ENCODE measurements at regions not wholly inside any gene's neighbourhood (a gene's known extent, or its start where the extent isn't known, plus 50 kb on each side); places are given as distances from the start of the nearest gene placed in this dataset.
A peak's percentile ranks its signal among the peaks of the same experiment; 100 is the strongest.

DNA sequence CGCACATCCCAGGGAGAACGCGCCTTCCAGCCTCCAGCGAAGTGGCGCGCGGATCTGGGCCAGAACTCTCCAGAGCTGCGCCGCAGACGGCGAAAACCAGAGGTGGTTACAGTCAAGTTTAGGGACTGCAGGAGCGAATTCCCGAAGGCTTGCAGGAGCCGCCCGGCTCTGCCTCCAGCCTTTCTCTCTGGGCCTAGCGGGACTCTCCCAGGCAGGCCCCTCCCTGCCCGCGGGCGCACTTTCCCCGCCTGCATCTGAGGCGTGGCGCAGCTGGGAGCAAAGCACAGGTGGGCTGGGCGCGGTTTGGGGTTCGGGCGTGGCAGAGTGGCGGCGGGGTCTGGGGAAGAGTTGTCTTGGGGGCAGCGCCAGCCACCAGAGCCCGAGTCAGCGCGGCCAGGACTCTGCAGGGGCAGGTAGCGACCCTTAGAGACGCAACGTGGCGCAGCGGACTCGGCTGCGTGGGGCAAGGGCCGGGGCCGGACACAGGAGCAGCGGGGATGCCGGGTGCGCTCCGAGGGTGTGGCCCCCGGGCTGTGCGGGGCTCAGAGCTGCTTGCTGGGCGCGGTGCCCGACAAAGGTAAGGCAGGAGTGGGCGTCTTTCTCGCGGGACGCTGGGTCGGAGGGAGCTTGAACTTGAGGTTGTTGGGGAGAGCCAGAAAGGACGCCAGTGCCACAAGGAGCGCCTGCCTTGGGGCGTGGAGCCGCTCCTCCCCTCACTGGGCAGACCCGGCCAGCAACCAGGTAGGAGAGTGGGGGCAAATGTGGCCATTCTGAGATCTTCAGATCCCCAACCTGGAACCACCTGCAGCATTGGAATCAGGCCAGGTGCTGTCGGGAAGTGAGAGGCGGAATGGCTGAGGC is 1126.0 kb downstream of the AACS start:
- Histone ChIP-seq H3K4me1 (ENCODE audit: control insufficient read depth, insufficient read depth, low read length, poor library complexity, severe bottlenecking) (no peaks in the 10 kb centered on the region), H3K36me3 (ENCODE audit: control insufficient read depth, insufficient read depth, low read length) (no peaks in the 10 kb centered on the region), H3K27ac (ENCODE audit: insufficient read depth, low read length, poor library complexity, severe bottlenecking) (no peak overlapping the region), H3K27me3 (ENCODE audit: control insufficient read depth, insufficient read depth, low read length) (no peaks in the 10 kb centered on the region), H3K9me3 (ENCODE audit: control insufficient read depth in 2 of 2, low read length in 2 of 2) (no peaks in the 10 kb centered on the region), H3K4me3 (ENCODE audit: low read depth, low read length) (no peak overlapping the region)
- Mint-ChIP-seq H3K4me1 (no peaks in the 10 kb centered on the region), H3K36me3 (no peaks in the 10 kb centered on the region), H3K4me3 (no peak overlapping the region), H3K27me3 (peaks cover 4% of the 10 kb centered on the region), H3K9me3 (peaks cover 0 to 25% (median 5%) of the 10 kb centered on the region in 7 donors), H3K27ac (no peak overlapping the region)
- no peak for ATAC-seq (ENCODE audit: low read depth in 2 of 2)
- no peak for DNase-seq

GRCh38 chr12:126191949-126192348 is 1126.7 kb downstream of the AACS start:
- Mint-ChIP-seq H3K36me3 (no peaks in the 10 kb centered on the region), H3K27me3 (peaks cover 4% of the 10 kb centered on the region), H3K4me1 (no peaks in the 10 kb centered on the region), H3K27ac (no peak overlapping the region), H3K4me3 (no peak overlapping the region), H3K9me3 (peaks cover 0 to 27% (median 8%) of the 10 kb centered on the region in 7 donors)
- Histone ChIP-seq H3K9me3 (ENCODE audit: control insufficient read depth in 2 of 2, low read length in 2 of 2) (no peaks in the 10 kb centered on the region), H3K27ac (ENCODE audit: insufficient read depth, low read length, poor library complexity, severe bottlenecking) (no peak overlapping the region), H3K36me3 (ENCODE audit: control insufficient read depth, insufficient read depth, low read length) (no peaks in the 10 kb centered on the region), H3K4me1 (ENCODE audit: control insufficient read depth, insufficient read depth, low read length, poor library complexity, severe bottlenecking) (no peaks in the 10 kb centered on the region), H3K27me3 (ENCODE audit: control insufficient read depth, insufficient read depth, low read length) (no peaks in the 10 kb centered on the region), H3K4me3 (ENCODE audit: low read depth, low read length) (no peak overlapping the region)
- no peak for ATAC-seq (ENCODE audit: low read depth in 2 of 2)
- DNase-seq = no peak

DNA sequence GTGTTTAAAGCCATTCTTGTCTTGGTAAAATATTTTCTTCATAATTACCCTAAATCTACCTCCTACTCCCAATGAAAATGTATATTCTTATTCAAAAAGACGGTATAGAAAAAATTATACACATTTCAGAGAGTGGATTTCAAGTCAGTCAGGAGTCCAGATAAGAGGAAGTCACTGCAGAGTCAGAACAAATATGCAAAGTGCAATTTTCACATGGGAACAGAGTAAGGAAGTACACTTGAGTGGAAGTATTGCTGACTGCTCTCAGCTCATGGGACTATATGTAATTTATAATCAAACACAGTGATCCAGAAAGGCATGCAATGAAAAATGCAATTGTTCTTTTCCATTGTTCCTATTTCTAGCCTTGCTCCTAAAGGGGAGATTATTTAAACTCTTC is 1128.0 kb downstream of the AACS start:
- H3K27me3 ChIP-seq (ENCODE audit: control insufficient read depth, insufficient read depth, low read length) = no peaks in the 10 kb centered on the region
- Mint-ChIP-seq H3K9me3 (peaks cover 0 to 27% (median 5%) of the 10 kb centered on the region in 7 donors), H3K27me3 (peaks cover 4% of the 10 kb centered on the region), H3K27ac (no peak overlapping the region), H3K36me3 (no peaks in the 10 kb centered on the region), H3K4me1 (no peaks in the 10 kb centered on the region), H3K4me3 (no peak overlapping the region)
- DNase-seq = no peak
- no peak for ATAC-seq (ENCODE audit: low read depth in 2 of 2)
- no peak overlapping the region for H3K4me3 ChIP-seq (ENCODE audit: low read depth, low read length)
- H3K4me1 ChIP-seq (ENCODE audit: control insufficient read depth, insufficient read depth, low read length, poor library complexity, severe bottlenecking) = no peaks in the 10 kb centered on the region
- H3K27ac ChIP-seq (ENCODE audit: insufficient read depth, low read length, poor library complexity, severe bottlenecking) = no peak overlapping the region
- no peaks in the 10 kb centered on the region for H3K9me3 ChIP-seq (ENCODE audit: control insufficient read depth in 2 of 2, low read length in 2 of 2)
- H3K36me3 ChIP-seq (ENCODE audit: control insufficient read depth, insufficient read depth, low read length) = no peaks in the 10 kb centered on the region

- Mint-ChIP-seq H3K27me3 (no peaks in the 10 kb centered on the region), H3K27ac (no peak overlapping the region), H3K9me3 (peaks cover 0 to 20% (median 2%) of the 10 kb centered on the region in 7 donors), H3K4me1 (no peaks in the 10 kb centered on the region), H3K36me3 (no peaks in the 10 kb centered on the region), H3K4me3 (no peak overlapping the region)
- Histone ChIP-seq H3K36me3 (ENCODE audit: control insufficient read depth, insufficient read depth, low read length) (no peaks in the 10 kb centered on the region), H3K27ac (ENCODE audit: insufficient read depth, low read length, poor library complexity, severe bottlenecking) (no peak overlapping the region), H3K4me3 (ENCODE audit: low read depth, low read length) (no peak overlapping the region), H3K4me1 (ENCODE audit: control insufficient read depth, insufficient read depth, low read length, poor library complexity, severe bottlenecking) (no peaks in the 10 kb centered on the region), H3K9me3 (ENCODE audit: control insufficient read depth in 2 of 2, low read length in 2 of 2) (no peaks in the 10 kb centered on the region), H3K27me3 (ENCODE audit: control insufficient read depth, insufficient read depth, low read length) (no peaks in the 10 kb centered on the region)
- DNase-seq = no peak
- ATAC-seq (ENCODE audit: low read depth in 2 of 2) = no peak
These were observed 1131.0 kb downstream of the AACS start for GRCh38 chr12:126196263-126196662.

- H3K27me3 Mint-ChIP-seq = no peaks in the 10 kb centered on the region
- H3K4me3 Mint-ChIP-seq = no peak overlapping the region
- H3K4me1 ChIP-seq (ENCODE audit: control insufficient read depth, insufficient read depth, low read length, poor library complexity, severe bottlenecking) = no peaks in the 10 kb centered on the region
- DNase-seq (no peak), ATAC-seq (ENCODE audit: low read depth in 2 of 2) (no peak)
- no peaks in the 10 kb centered on the region for H3K36me3 ChIP-seq (ENCODE audit: control insufficient read depth, insufficient read depth, low read length)
- peaks cover 0 to 20% (median 2%) of the 10 kb centered on the region in 7 donors for H3K9me3 Mint-ChIP-seq
- H3K9me3 ChIP-seq (ENCODE audit: control insufficient read depth in 2 of 2, low read length in 2 of 2) = no peaks in the 10 kb centered on the region
- no peaks in the 10 kb centered on the region for H3K36me3 Mint-ChIP-seq
- H3K27ac Mint-ChIP-seq = no peak overlapping the region
- H3K27me3 ChIP-seq (ENCODE audit: control insufficient read depth, insufficient read depth, low read length) = no peaks in the 10 kb centered on the region
- no peak overlapping the region for H3K27ac ChIP-seq (ENCODE audit: insufficient read depth, low read length, poor library complexity, severe bottlenecking)
- H3K4me1 Mint-ChIP-seq = no peaks in the 10 kb centered on the region
- H3K4me3 ChIP-seq (ENCODE audit: low read depth, low read length) = no peak overlapping the region
These were observed 1133.3 kb downstream of the AACS start for GRCh38 chr12:126198516-126198915.

- Mint-ChIP-seq H3K36me3 (no peaks in the 10 kb centered on the region), H3K9me3 (peaks cover 0 to 20% (median 0%) of the 10 kb centered on the region in 7 donors), H3K4me3 (no peak overlapping the region), H3K27ac (no peak overlapping the region), H3K4me1 (no peaks in the 10 kb centered on the region), H3K27me3 (no peaks in the 10 kb centered on the region)
- no peak for ATAC-seq (ENCODE audit: low read depth in 2 of 2)
- Histone ChIP-seq H3K27me3 (ENCODE audit: control insufficient read depth, insufficient read depth, low read length) (no peaks in the 10 kb centered on the region), H3K4me1 (ENCODE audit: control insufficient read depth, insufficient read depth, low read length, poor library complexity, severe bottlenecking) (no peaks in the 10 kb centered on the region), H3K4me3 (ENCODE audit: low read depth, low read length) (no peak overlapping the region), H3K36me3 (ENCODE audit: control insufficient read depth, insufficient read depth, low read length) (no peaks in the 10 kb centered on the region), H3K27ac (ENCODE audit: insufficient read depth, low read length, poor library complexity, severe bottlenecking) (no peak overlapping the region), H3K9me3 (ENCODE audit: control insufficient read depth in 2 of 2, low read length in 2 of 2) (no peaks in the 10 kb centered on the region)
- DNase-seq = no peak
These were observed 1133.9 kb downstream of the AACS start for GRCh38 chr12:126198966-126199692.

DNA sequence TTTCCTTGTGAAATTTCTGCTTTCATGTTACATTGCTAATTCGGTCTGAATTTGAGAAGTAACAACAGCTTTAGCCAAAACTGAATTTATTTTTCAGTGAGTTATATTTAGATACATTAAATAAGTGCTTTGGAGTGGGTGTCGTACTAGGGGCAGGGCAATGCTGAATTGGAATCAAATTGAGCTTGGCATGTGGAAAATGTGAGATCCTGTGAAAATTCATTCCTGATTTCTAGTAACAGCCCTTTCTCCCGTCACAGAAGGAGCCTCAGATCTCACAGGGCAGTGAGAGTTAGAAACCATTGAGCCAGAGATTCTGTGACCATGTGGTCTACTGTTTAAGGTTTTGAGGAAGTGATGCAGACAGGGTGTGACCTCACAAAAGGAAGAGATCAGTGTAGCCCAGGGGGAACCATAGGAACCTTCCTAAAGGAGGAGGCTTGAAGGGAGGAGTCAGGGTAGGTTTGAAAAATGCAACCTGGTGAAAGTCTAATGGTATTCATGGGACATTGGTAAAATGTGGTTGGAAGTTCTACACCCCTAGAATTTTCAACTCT is 1136.8 kb downstream of the AACS start:
- Mint-ChIP-seq H3K4me1 (no peaks in the 10 kb centered on the region), H3K27ac (peak overlapping the region in 1 of 3 donors; percentile 64), H3K9me3 (peaks cover 0 to 7% (median 2%) of the 10 kb centered on the region in 7 donors), H3K36me3 (no peaks in the 10 kb centered on the region), H3K4me3 (no peak overlapping the region), H3K27me3 (no peaks in the 10 kb centered on the region)
- H3K27me3 ChIP-seq (ENCODE audit: control insufficient read depth, insufficient read depth, low read length) = no peaks in the 10 kb centered on the region
- H3K27ac ChIP-seq (ENCODE audit: insufficient read depth, low read length, poor library complexity, severe bottlenecking) = no peak overlapping the region
- no peak for DNase-seq
- ATAC-seq (ENCODE audit: low read depth in 2 of 2) = no peak
- no peaks in the 10 kb centered on the region for H3K4me1 ChIP-seq (ENCODE audit: control insufficient read depth, insufficient read depth, low read length, poor library complexity, severe bottlenecking)
- no peaks in the 10 kb centered on the region for H3K9me3 ChIP-seq (ENCODE audit: control insufficient read depth in 2 of 2, low read length in 2 of 2)
- no peaks in the 10 kb centered on the region for H3K36me3 ChIP-seq (ENCODE audit: control insufficient read depth, insufficient read depth, low read length)
- H3K4me3 ChIP-seq (ENCODE audit: low read depth, low read length) = no peak overlapping the region
